ENCODE measurements at regions not wholly inside any gene's neighbourhood (a gene's known extent, or its start where the extent isn't known, plus 50 kb on each side); places are given as distances from the start of the nearest gene placed in this dataset.
"Not testable (repeated sequence)": the region's sequence is repeated elsewhere in the genome, so short reads cannot be mapped to it uniquely, and the experiment has no call there.

DNA sequence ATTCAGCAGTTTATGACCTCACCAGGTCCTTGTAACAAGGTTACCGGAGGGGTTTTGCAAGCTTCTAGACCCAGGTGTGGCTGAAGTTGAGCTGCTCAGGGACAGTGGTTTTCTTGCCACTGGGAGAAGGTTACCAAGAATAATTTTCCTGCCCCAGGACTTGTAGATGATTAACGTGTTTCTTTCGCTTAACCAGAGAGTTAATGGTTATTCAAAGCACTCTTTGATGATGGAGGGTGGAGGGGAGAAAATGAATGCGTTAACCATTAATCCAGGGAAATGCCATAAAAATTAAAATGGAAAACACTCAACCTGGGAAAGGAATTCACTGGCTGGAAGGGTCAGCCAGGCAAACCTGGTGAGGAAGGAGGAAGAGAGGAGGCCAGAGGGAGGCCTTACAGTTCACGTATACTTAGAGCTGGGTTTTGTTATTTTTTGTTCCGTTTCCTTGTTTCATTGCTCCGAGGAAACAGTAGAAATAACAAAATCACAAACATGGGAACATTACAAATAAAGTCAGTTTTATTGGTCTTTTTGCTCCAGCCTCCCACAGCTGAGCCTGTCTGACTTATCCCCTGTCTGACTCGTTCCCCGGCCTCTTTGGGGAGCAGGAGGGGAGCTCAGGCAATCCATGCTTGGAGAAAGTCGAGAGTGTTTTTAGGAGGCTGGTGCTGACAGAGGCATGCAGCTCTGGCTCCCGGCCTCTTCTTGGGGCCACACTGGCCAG, 207.5 kb upstream of the IRF2BP2 start:
- H3K4me3 ChIP-seq; intact Hi-C loops (cut with DNase I); H3K4me1 ChIP-seq; H3K27me3 ChIP-seq; H3K36me3 ChIP-seq; H3K9me3 ChIP-seq; DNase-seq: not testable (repeated sequence)
- peak overlapping the region; percentile 68 for H3K27ac ChIP-seq
- peak; percentile 61 for ATAC-seq

DNA sequence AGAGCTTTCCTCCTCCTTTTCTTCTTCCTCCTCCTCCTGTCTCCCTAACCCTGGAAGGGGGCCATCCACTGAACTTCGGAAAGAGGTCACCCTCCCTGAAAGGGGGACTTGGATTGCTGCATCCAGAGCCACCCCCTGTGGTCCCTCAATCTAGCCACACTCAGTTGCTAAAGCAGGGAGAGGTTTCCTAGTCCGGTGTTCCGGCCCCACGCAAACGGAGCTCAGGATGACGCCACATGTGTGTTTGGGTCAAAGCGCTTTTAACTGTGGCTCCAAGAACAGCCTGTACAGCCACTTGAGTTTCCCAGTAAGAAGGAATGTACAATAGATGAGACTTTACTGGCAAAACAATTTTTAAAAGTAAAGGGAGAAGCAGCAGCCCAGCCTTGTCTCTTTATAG, 206.9 kb upstream of the IRF2BP2 start:
- H3K36me3 ChIP-seq; H3K27me3 ChIP-seq; H3K9me3 ChIP-seq; intact Hi-C loops (cut with DNase I); H3K4me1 ChIP-seq; H3K4me3 ChIP-seq: not testable (repeated sequence)
- H3K27ac ChIP-seq = peak overlapping the region; percentile 68
- DNase-seq (peak; percentile 71), ATAC-seq (peak; percentile 74)

DNA sequence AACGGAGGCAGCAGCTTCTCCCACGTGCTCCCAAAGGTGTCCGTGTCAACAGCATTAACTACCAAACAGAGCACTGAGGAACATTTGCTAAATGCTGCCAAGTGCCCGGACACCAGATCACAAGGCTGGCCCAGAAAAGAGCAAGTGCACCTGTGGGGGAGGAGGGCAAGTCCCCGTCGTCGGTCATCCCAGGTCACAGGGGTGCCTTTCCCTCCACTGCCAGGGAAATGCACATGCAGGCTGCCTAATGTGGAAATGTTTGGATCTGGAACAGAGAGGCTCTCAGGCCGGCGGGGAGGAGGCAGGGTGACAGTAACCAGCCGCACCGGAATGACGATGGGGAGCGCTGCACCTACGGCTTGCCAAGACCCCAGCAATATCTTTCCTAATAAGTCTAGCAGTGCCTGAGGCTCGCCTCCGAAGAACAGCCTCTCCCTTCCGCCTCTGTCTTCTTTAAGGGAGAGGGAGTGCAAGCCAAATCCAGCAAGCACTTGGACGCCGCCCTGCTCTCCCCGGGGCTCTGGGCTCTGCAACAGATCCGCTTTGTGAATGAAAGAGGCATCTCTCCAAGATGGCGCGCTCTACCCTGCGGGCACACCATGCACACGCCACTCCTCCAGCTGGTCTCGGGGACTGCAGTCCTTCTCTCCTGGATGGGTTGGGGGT, 206.3 kb upstream of the IRF2BP2 start:
- ATAC-seq = peak; percentile 52
- H3K4me3 ChIP-seq; H3K9me3 ChIP-seq; H3K4me1 ChIP-seq; H3K27me3 ChIP-seq; H3K36me3 ChIP-seq; intact Hi-C loops (cut with DNase I): not testable (repeated sequence)
- peak; percentile 71 for DNase-seq
- peak overlapping the region; percentile 68 for H3K27ac ChIP-seq

DNA sequence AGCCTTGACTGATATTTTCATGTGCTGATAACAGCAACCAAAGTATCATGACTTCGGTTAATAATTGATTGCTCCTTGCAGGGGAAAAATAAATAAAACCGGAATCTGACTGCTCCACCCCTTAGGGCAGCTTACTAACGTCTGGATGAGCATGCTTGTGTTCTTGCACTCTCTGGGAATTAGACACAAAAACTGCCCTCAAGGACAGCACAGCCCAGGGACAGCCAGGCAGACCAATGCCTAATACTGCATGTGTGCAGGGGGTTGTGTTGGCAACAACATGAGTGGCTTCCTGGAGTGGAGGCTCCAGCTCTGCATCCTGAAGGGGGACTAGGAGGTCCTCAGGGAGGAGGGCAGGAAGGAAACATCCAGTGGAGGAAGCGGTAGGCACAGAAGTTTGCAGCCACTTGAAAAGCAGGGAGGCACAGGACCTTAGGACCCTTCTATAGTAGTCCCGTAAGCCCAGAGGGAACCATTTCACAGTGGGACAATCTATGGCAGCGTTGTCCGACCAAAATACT, 205.4 kb upstream of the IRF2BP2 start:
- H3K27me3 ChIP-seq; DNase-seq; H3K36me3 ChIP-seq; ATAC-seq; H3K4me1 ChIP-seq; H3K4me3 ChIP-seq; H3K27ac ChIP-seq; H3K9me3 ChIP-seq; intact Hi-C loops (cut with DNase I): not testable (repeated sequence)

DNA sequence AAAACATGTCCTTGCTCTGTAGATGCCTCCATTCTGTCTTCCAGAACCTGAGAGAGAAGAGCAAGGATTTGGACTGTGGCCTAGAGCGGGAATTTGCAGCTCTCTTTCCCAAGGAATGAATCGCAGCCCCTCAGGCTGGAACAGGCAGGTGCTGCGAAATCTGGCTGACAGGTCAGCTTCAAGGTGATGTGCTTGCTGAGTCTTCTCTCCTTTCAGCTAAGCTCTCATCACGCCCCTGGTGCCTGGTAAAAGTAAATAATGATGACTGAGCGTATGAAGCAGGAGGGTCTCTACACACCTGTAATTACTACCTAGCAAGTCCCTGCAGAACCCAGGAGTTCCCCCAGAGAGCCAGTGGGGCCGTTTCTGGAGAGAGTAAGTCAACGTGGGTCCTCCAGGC, 204.3 kb upstream of the IRF2BP2 start:
- H3K27me3 ChIP-seq; ATAC-seq; intact Hi-C loops (cut with DNase I); H3K4me3 ChIP-seq; H3K4me1 ChIP-seq; DNase-seq; H3K9me3 ChIP-seq; H3K27ac ChIP-seq; H3K36me3 ChIP-seq: not testable (repeated sequence)

DNA sequence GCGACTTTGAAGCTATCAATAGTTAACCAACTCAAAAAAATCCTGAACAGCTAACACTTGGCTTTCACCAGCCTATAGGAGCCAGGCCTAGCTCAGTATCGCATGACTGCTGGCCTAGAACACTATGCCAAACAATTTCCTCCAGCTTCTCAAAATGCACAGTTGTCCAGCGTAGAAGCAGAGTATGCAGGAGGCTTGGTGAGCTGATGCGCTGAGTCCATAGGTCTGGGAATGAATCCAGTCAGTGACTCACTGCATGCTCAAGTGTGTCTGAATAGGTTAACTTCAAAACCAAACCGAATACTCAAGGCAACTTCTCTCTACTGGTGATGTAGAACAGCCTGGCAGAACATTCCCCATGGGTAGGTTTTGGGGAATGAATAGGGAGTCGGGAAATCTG, 201.8 kb upstream of the IRF2BP2 start:
- intact Hi-C loops (cut with DNase I); H3K4me3 ChIP-seq; H3K36me3 ChIP-seq; DNase-seq; H3K27me3 ChIP-seq; H3K9me3 ChIP-seq; H3K4me1 ChIP-seq: not testable (repeated sequence)
- H3K27ac ChIP-seq = peak overlapping the region; percentile 24
- peak; percentile 68 for ATAC-seq

DNA sequence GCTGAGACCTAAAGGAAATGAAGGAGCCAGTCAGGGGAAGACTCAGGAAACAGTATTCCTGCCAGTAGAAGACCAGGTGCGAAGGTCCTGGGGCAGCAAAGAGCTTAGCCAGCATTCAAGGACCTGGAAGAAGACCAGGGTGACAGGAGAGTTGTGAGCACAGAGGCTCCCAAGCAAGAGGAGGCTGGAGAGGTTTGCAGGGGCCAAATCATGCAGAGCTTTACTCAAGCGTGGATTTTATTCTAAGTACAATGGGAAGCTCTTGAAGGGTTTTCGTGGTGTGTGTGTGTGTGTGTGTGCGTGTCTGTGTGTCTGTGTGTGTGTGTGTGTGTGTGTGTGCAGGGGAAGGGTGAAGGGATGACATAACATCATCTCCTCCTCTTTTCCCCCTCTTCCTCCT, 200.7 kb upstream of the IRF2BP2 start:
- H3K4me1 ChIP-seq; H3K9me3 ChIP-seq; DNase-seq; ATAC-seq; H3K27me3 ChIP-seq; H3K27ac ChIP-seq; H3K36me3 ChIP-seq; H3K4me3 ChIP-seq; intact Hi-C loops (cut with DNase I): not testable (repeated sequence)

DNA sequence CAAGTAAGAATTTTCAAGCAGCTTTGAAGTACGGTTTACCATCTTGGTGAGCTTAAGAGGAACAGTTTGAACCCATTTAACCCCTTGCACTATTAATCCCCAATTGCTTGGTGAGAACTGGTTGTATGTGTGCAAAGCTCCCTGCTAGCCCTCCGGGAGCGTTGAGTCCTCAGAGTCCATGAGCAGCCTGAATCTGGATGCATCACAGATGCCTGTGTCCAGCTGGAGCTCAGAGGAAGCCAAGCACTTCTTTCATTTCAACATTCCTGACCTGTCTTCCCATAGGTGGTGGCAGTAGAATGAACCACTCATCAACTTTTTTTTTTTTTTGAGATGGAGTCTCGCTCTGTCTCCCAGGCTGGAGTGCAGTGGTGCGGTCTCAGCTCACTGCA, 199.9 kb upstream of the IRF2BP2 start:
- H3K4me1 ChIP-seq; H3K4me3 ChIP-seq; H3K27me3 ChIP-seq; H3K9me3 ChIP-seq; ATAC-seq; H3K27ac ChIP-seq; DNase-seq; H3K36me3 ChIP-seq; intact Hi-C loops (cut with DNase I): not testable (repeated sequence)

DNA sequence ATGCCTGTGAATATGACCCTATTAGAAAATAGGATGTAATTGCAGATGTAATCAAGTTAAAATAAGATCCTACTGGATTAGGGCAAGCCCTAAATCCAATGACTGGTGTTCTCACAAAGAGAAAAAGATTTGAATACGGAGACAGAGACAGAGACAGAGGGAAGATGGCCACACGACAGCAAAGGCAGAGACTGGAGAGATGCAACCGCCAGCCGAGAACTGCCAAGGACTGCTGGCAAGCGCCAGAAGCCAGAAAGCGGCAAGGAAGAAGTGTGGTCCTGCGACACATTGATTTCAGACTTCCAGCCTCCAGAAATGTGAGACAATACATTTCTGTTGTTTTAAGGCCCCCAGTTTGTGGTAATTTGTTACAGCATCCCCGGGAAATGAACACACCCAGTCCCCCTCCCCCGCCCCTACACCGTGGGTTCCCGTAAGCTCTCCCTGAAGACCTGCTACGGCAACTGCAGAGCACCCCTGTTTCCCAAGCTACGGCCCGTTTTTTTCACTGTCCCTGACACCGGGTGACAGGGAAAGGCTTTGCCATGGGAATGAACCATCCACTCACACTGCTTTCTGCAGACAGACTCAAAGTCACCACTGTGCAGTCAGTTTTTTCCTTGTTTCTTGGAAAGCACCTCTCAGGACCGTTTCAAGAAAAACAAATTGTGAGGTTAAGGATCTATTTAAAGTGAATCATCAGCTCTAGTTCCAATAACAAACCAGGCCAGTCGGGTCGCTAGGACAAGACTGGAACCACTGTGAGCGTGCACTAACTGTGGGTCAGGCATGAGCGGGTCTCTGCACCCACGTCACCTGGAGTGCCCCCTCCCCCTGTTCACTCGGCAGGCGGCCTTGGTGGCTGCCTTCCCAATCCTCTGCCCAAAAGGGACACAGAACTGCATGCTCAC, 199.2 kb upstream of the IRF2BP2 start:
- ATAC-seq = peak; percentile 37

DNA sequence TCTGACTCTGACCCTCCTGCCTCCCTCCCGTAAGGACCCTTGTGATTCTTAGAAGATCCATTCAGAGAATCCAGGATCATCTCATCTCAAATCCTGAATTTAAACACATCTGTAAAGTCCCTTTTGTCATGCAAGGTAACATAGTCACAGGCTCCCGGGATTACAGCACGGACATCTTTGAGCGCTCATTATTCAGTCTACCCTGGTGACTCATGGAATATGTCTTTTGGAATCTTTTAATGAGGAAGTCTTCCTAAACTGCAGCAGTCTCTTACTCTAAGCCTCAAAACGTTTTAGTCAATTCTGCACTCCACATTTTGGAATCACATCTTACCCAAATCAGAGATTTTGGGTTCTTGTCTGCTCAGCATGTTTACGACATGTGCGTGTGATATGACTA, 198.5 kb upstream of the IRF2BP2 start:
- H3K4me3 ChIP-seq; H3K27ac ChIP-seq; H3K36me3 ChIP-seq; H3K4me1 ChIP-seq; DNase-seq; ATAC-seq; H3K27me3 ChIP-seq; intact Hi-C loops (cut with DNase I); H3K9me3 ChIP-seq: not testable (repeated sequence)

More for the DNA sequence above, 199.2 kb upstream of the IRF2BP2 start:
- H3K36me3 ChIP-seq; intact Hi-C loops (cut with DNase I); H3K4me3 ChIP-seq; H3K27me3 ChIP-seq; H3K27ac ChIP-seq; DNase-seq; H3K9me3 ChIP-seq; H3K4me1 ChIP-seq: not testable (repeated sequence)

DNA sequence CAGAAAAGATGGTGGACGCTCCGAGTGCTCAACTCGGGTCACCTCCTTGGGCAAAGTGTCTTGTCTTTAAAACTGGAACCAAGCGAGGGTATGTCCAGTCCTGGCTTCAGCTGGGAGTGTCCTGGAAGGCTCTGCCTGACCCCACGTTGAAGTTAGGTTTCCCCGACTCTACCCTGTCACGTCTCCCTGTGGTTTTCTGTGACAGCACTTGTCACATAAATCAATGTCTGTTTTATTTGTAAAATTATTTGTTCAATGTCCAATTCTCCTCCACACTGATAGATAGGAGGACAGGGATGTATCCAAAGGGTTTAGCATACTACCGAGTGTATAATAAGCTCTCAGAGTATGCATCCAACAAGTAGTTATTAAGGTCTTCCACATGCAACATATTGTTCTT, 197.7 kb upstream of the IRF2BP2 start:
- ATAC-seq; H3K27me3 ChIP-seq; DNase-seq; H3K36me3 ChIP-seq; H3K4me3 ChIP-seq; H3K9me3 ChIP-seq; H3K4me1 ChIP-seq; H3K27ac ChIP-seq; intact Hi-C loops (cut with DNase I): not testable (repeated sequence)

DNA sequence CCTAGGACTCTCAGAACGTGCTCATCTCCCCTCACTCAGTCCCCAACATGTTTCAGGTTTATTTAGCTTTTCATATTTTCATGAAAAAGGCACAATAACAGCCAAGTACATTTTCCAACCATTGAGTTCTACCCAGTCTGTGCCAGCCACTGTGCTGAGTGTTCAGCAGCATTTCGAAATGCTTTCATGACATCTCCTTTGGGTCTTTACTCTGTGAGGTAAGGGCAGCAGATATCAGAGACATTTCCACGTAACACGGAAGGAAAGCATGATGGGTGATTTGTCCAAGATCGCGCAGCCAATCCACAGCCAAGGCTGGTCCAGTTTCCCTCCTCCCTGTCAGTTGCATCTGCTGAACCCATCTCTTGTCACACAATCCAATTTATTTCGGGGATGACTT, 192.6 kb upstream of the IRF2BP2 start:
- H3K36me3 ChIP-seq; H3K27ac ChIP-seq; H3K4me3 ChIP-seq; intact Hi-C loops (cut with DNase I); H3K27me3 ChIP-seq; H3K9me3 ChIP-seq; ATAC-seq; H3K4me1 ChIP-seq; DNase-seq: not testable (repeated sequence)

DNA sequence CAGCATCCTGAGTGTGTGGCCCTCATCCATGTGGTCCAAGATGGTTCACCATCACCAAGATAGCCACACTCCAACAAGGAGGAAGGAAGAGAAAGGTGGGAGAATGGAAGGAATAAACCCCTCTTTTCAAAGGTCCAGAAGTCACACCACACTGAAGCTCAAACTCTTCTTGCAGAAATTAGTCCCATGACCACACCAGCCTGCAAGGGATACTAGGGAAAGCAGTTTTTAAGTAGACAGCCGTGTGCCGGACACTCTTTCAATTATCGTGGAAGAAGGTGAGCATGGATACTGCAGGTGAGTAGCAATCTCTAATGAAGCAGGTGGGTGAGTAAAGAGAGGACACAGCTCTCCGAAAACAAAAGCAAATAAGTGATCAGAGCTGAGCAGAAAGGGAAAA, 191.7 kb upstream of the IRF2BP2 start:
- H3K27me3 ChIP-seq; H3K36me3 ChIP-seq; H3K9me3 ChIP-seq; H3K4me1 ChIP-seq; ATAC-seq; H3K4me3 ChIP-seq; H3K27ac ChIP-seq; intact Hi-C loops (cut with DNase I); DNase-seq: not testable (repeated sequence)

DNA sequence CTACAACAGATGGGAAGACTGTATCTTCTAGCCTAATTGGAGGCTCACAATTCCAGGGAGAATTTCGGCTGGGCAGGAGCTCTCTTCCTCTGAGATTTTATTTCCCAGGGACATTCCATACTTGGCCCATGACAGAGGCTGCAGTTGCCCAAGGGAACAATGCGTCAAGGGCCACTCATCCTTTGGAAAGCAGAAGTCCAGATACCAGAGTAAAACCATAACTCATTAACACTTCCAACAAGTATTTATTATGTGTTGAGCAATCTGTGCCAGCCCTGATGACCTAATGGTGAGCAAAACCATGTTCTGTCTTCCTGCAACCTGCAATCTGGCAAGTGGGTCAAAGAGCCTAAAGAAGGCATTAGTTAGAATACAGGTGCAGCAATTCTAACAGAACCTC, 191.2 kb upstream of the IRF2BP2 start:
- intact Hi-C loops (cut with DNase I); DNase-seq: not testable (repeated sequence)
- peak; percentile 86 for ATAC-seq

More for the DNA sequence above, 191.2 kb upstream of the IRF2BP2 start:
- H3K36me3 ChIP-seq, H3K9me3 ChIP-seq, H3K4me1 ChIP-seq, H3K27ac ChIP-seq, H3K27me3 ChIP-seq, H3K4me3 ChIP-seq: not testable (repeated sequence)
